ENCODE measurements at regions not wholly inside any gene's neighbourhood (a gene's known extent, or its start where the extent isn't known, plus 50 kb on each side); places are given as distances from the start of the nearest gene placed in this dataset.

DNA sequence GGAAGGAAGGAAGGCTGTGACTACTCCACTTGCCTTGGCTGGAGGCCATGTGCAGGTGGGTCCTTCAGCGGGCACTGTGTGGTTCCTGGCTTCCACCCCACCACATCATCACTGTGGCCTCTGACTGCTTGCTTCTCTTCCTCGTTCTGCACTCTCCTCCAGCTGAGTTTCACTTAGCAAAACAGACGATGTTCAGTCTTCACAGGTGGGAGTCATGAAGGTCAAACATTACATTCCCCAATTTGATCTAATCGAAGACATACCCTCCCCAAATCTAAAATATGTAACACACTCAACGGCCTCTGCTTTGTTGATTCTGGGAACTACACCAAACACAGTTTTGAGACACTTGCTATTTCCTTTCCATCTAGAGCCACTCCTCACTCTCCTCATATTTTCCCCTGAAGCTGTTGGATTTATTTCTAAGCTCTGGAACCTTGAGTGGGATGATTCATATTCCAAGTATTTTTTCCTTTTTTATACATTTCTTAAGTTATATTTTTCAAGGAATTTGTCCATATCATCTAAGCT lies 132.5 kb upstream of the FOXA2 start:
- Histone ChIP-seq H3K36me3 (ENCODE audit: control insufficient read depth, insufficient read depth, low read length) (no peaks in the 10 kb centered on the region), H3K27me3 (ENCODE audit: control insufficient read depth, insufficient read depth, low read length) (no peaks in the 10 kb centered on the region), H3K4me1 (ENCODE audit: control insufficient read depth, insufficient read depth, low read length) (no peaks in the 10 kb centered on the region), H3K4me3 (ENCODE audit: low read length) (no peak overlapping the region), H3K9me3 (ENCODE audit: control insufficient read depth, low read depth, low read length) (no peaks in the 10 kb centered on the region), H3K27ac (ENCODE audit: low read length) (no peak overlapping the region)
- WGBS (ENCODE audit: insufficient coverage, low lambda C conversion rate) = 43% methylated on average over 1 of the region's 5 CpGs
- no peak for DNase-seq

- H3K4me1 ChIP-seq (ENCODE audit: control insufficient read depth, insufficient read depth, low read length) = no peaks in the 10 kb centered on the region
- no peaks in the 10 kb centered on the region for H3K36me3 ChIP-seq (ENCODE audit: control insufficient read depth, insufficient read depth, low read length)
- DNase-seq = peak; percentile 53 to 65
- no peaks in the 10 kb centered on the region for H3K9me3 ChIP-seq (ENCODE audit: control insufficient read depth, low read depth, low read length)
- WGBS (ENCODE audit: insufficient coverage, low lambda C conversion rate) = no CpG with 5 or more reads among the region's 4 CpGs
- H3K4me3 ChIP-seq (ENCODE audit: low read length) = no peak overlapping the region
- no peaks in the 10 kb centered on the region for H3K27me3 ChIP-seq (ENCODE audit: control insufficient read depth, insufficient read depth, low read length)
- H3K27ac ChIP-seq (ENCODE audit: low read length) = no peak overlapping the region
Measured at GRCh38 chr20:22717466-22717865, 133.1 kb upstream of the FOXA2 start.

DNA sequence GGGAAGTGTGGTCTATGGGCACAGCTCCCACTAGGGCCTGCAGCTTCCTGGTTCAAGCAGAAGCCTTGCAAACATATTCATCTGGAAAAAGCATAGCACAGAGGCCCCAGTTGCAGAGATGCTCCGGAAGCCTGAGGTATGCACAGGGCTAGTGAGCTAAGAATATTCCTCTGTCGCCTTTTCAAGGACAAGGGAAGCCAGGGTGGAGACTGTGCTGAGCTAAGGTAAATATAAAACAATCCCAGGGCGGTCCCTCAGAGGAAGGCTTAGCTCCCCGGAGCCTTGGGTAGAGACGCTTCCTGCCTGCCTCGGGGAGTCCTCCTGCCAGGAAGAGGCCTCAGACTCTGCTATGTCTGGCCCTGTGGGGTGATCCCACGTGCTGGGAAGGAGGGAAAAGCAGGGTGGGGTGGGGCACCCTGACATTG lies 134.8 kb upstream of the FOXA2 start:
- Histone ChIP-seq H3K27me3 (ENCODE audit: control insufficient read depth, insufficient read depth, low read length) (no peaks in the 10 kb centered on the region), H3K9me3 (ENCODE audit: control insufficient read depth, low read depth, low read length) (no peaks in the 10 kb centered on the region), H3K27ac (ENCODE audit: low read length) (no peak overlapping the region), H3K36me3 (ENCODE audit: control insufficient read depth, insufficient read depth, low read length) (no peaks in the 10 kb centered on the region), H3K4me1 (ENCODE audit: control insufficient read depth, insufficient read depth, low read length) (no peaks in the 10 kb centered on the region), H3K4me3 (ENCODE audit: low read length) (no peak overlapping the region)
- no CpG with 5 or more reads among the region's 7 CpGs for WGBS (ENCODE audit: insufficient coverage, low lambda C conversion rate)
- DNase-seq = peak in 1 of 2 donors; percentile 3

DNA sequence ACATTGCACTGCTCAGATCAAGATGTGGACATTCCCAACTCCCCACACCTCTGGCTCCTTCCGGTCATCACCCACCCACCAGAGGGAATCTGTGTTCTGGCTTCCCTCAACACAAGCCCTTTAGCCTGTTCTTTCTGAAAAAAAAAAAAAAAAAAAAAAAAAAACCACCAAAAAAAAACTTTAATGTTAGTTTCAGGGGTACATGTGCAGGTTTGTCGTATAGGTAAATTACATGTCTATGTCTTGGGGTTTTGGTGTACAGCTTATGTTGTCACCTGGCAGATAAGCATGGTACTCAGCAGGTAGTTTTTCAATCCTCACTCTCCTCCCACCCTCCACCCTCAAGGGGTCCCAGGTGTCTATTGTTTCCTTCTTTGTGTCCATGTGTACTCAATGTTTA lies 135.8 kb upstream of the FOXA2 start:
- H3K4me3 ChIP-seq (ENCODE audit: low read length) = no peak overlapping the region
- WGBS (ENCODE audit: insufficient coverage, low lambda C conversion rate) = no CpG with 5 or more reads among the region's 2 CpGs
- H3K27me3 ChIP-seq (ENCODE audit: control insufficient read depth, insufficient read depth, low read length) = no peaks in the 10 kb centered on the region
- no peaks in the 10 kb centered on the region for H3K4me1 ChIP-seq (ENCODE audit: control insufficient read depth, insufficient read depth, low read length)
- no peak for DNase-seq
- no peak overlapping the region for H3K27ac ChIP-seq (ENCODE audit: low read length)
- H3K9me3 ChIP-seq (ENCODE audit: control insufficient read depth, low read depth, low read length) = no peaks in the 10 kb centered on the region
- H3K36me3 ChIP-seq (ENCODE audit: control insufficient read depth, insufficient read depth, low read length) = no peaks in the 10 kb centered on the region

- WGBS (ENCODE audit: insufficient coverage, low lambda C conversion rate) = no CpG with 5 or more reads among the region's 1 CpG
- no peaks in the 10 kb centered on the region for H3K9me3 ChIP-seq (ENCODE audit: control insufficient read depth, low read depth, low read length)
- no peak overlapping the region for H3K27ac ChIP-seq (ENCODE audit: low read length)
- no peaks in the 10 kb centered on the region for H3K36me3 ChIP-seq (ENCODE audit: control insufficient read depth, insufficient read depth, low read length)
- H3K27me3 ChIP-seq (ENCODE audit: control insufficient read depth, insufficient read depth, low read length) = no peaks in the 10 kb centered on the region
- no peak for DNase-seq
- no peaks in the 10 kb centered on the region for H3K4me1 ChIP-seq (ENCODE audit: control insufficient read depth, insufficient read depth, low read length)
- no peak overlapping the region for H3K4me3 ChIP-seq (ENCODE audit: low read length)
Measured at GRCh38 chr20:22722811-22723210, 138.4 kb upstream of the FOXA2 start.

- H3K27me3 ChIP-seq (ENCODE audit: control insufficient read depth, insufficient read depth, low read length) = no peaks in the 10 kb centered on the region
- DNase-seq = no peak
- no peaks in the 10 kb centered on the region for H3K4me1 ChIP-seq (ENCODE audit: control insufficient read depth, insufficient read depth, low read length)
- no peaks in the 10 kb centered on the region for H3K36me3 ChIP-seq (ENCODE audit: control insufficient read depth, insufficient read depth, low read length)
- no peak overlapping the region for H3K27ac ChIP-seq (ENCODE audit: low read length)
- no peak overlapping the region for H3K4me3 ChIP-seq (ENCODE audit: low read length)
- WGBS (ENCODE audit: insufficient coverage, low lambda C conversion rate) = 0% methylated on average over 1 of the region's 2 CpGs
- H3K9me3 ChIP-seq (ENCODE audit: control insufficient read depth, low read depth, low read length) = no peaks in the 10 kb centered on the region
Measured at GRCh38 chr20:22723659-22724058, 139.3 kb upstream of the FOXA2 start.

- no peaks in the 10 kb centered on the region for H3K36me3 ChIP-seq (ENCODE audit: control insufficient read depth, insufficient read depth, low read length)
- no peak overlapping the region for H3K4me3 ChIP-seq (ENCODE audit: low read length)
- H3K27ac ChIP-seq (ENCODE audit: low read length) = no peak overlapping the region
- H3K27me3 ChIP-seq (ENCODE audit: control insufficient read depth, insufficient read depth, low read length) = no peaks in the 10 kb centered on the region
- no peaks in the 10 kb centered on the region for H3K4me1 ChIP-seq (ENCODE audit: control insufficient read depth, insufficient read depth, low read length)
- no CpG with 5 or more reads among the region's 4 CpGs for WGBS (ENCODE audit: insufficient coverage, low lambda C conversion rate)
- no peak for DNase-seq
- H3K9me3 ChIP-seq (ENCODE audit: control insufficient read depth, low read depth, low read length) = no peaks in the 10 kb centered on the region
Measured at GRCh38 chr20:22728146-22728745, 143.9 kb upstream of the FOXA2 start.

- no peaks in the 10 kb centered on the region for H3K36me3 ChIP-seq (ENCODE audit: control insufficient read depth, insufficient read depth, low read length)
- H3K9me3 ChIP-seq (ENCODE audit: control insufficient read depth, low read depth, low read length) = no peaks in the 10 kb centered on the region
- DNase-seq = no peak
- no peaks in the 10 kb centered on the region for H3K4me1 ChIP-seq (ENCODE audit: control insufficient read depth, insufficient read depth, low read length)
- H3K4me3 ChIP-seq (ENCODE audit: low read length) = no peak overlapping the region
- H3K27me3 ChIP-seq (ENCODE audit: control insufficient read depth, insufficient read depth, low read length) = no peaks in the 10 kb centered on the region
- H3K27ac ChIP-seq (ENCODE audit: low read length) = no peak overlapping the region
Measured at GRCh38 chr20:22729180-22729579, 144.8 kb upstream of the FOXA2 start.

GRCh38 chr20:22729616-22730236 lies 145.4 kb upstream of the FOXA2 start:
- Histone ChIP-seq H3K27ac (ENCODE audit: low read length) (no peak overlapping the region), H3K36me3 (ENCODE audit: control insufficient read depth, insufficient read depth, low read length) (no peaks in the 10 kb centered on the region), H3K27me3 (ENCODE audit: control insufficient read depth, insufficient read depth, low read length) (no peaks in the 10 kb centered on the region), H3K4me1 (ENCODE audit: control insufficient read depth, insufficient read depth, low read length) (no peaks in the 10 kb centered on the region), H3K4me3 (ENCODE audit: low read length) (no peak overlapping the region), H3K9me3 (ENCODE audit: control insufficient read depth, low read depth, low read length) (no peaks in the 10 kb centered on the region)
- DNase-seq = no peak
- 100% methylated on average over 3 of the region's 8 CpGs for WGBS (ENCODE audit: insufficient coverage, low lambda C conversion rate)

DNA sequence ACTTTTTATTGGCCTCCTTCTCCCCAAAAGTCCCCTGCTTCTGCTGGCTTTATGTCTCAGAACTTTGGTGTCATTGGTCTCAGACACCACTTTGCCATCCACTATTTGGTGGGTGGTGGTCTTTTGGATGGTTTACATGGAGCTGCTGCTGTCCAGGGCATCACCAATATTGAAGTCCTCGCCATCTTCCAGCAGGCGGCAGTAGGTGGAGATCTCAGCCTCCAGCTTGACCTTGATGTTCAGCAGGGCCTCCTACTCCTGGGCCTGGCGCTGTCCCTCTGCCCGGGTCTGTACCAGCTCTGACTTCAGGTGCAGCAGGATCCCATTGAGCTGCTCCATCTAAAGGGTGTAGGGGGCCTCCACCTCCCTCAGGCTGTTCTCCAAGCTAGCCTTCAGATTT lies 148.4 kb upstream of the FOXA2 start:
- Histone ChIP-seq H3K27me3 (ENCODE audit: control insufficient read depth, insufficient read depth, low read length) (no peaks in the 10 kb centered on the region), H3K36me3 (ENCODE audit: control insufficient read depth, insufficient read depth, low read length) (no peaks in the 10 kb centered on the region), H3K9me3 (ENCODE audit: control insufficient read depth, low read depth, low read length) (no peaks in the 10 kb centered on the region), H3K4me3 (ENCODE audit: low read length) (no peak overlapping the region), H3K27ac (ENCODE audit: low read length) (no peak overlapping the region), H3K4me1 (ENCODE audit: control insufficient read depth, insufficient read depth, low read length) (no peaks in the 10 kb centered on the region)
- WGBS (ENCODE audit: insufficient coverage, low lambda C conversion rate) = no CpG with 5 or more reads among the region's 4 CpGs
- no peak for DNase-seq
